HCT116 (cell line): ENCODE measurements at regions not wholly inside any gene's neighbourhood (a gene's known extent, or its start where the extent isn't known, plus 50 kb on each side); places are given as distances from the start of the nearest gene placed in this dataset.

ENCODE experiments used
- CTCF ChIP-seq, 3 experiments: fragments of 200-600 bp in 1 of 3; sonication (generic) in 1 of 3; IDR thresholded peaks in 2 of 3; conservative IDR thresholded peaks in 1 of 3; 2 replicates each; pipeline ENCODE4 v1.5.1; 2012 to 2017; ENCODE audit warnings: low read depth in 2 of 3, low read length in 2 of 3, antibody characterized with exemption in 1 of 3, borderline replicate concordance in 1 of 3, control low read depth in 1 of 3, mild to moderate bottlenecking in 1 of 3, mixed read lengths in 1 of 3, mixed run types in 1 of 3, moderate library complexity in 1 of 3; ENCODE audit not compliant: insufficient read depth in 1 of 3
- EZH2 ChIP-seq: fragments of 200-600 bp; sonication (generic); IDR thresholded peaks from 2 replicates; pipeline ENCODE4 v1.6.1; 2017; ENCODE audit warnings: antibody characterized with exemption, mixed run types
- POLR2A ChIP-seq: IDR thresholded peaks from 2 replicates; pipeline ENCODE4 v1.7.0; 2011; ENCODE audit warnings: borderline replicate concordance; ENCODE audit not compliant: insufficient read depth, insufficient read length; ENCODE audit errors: extremely low read depth
- POLR2AphosphoS5 ChIP-seq: IDR thresholded peaks from 2 replicates; pipeline ENCODE4 v1.6.1; 2011; ENCODE audit warnings: mild to moderate bottlenecking, low read depth, low read length, moderate library complexity
- RAD21 ChIP-seq: IDR thresholded peaks from 2 replicates; pipeline ENCODE4 v1.6.1; 2012; ENCODE audit warnings: low read depth, mild to moderate bottlenecking
- REST ChIP-seq: IDR thresholded peaks from 2 replicates; pipeline ENCODE4 v1.6.1; 2012; ENCODE audit warnings: low read depth
- YY1 ChIP-seq: IDR thresholded peaks from 2 replicates; pipeline ENCODE4 v1.6.1; 2011; ENCODE audit warnings: low read length, low read depth, moderate library complexity, mild to moderate bottlenecking; ENCODE audit not compliant: insufficient replicate concordance; ENCODE audit errors: extremely low read depth
- ZFX ChIP-seq: fragments of 450-650 bp; IDR thresholded peaks from 2 replicates; pipeline ENCODE4 v1.6.1; 2017

- TF ChIP-seq RAD21 (no peak), CTCF (IDR thresholded peaks at IDR 0.05 in 2 of 3, conservative IDR thresholded peaks at IDR 0.05 in 1 of 3; ENCODE audit: borderline replicate concordance in 1 of 3, insufficient read depth in 1 of 3, low read depth in 2 of 3, low read length in 2 of 3) (no peak), ZFX (no peak), REST (no peak), POLR2AphosphoS5 (no peak), EZH2 (no peak), POLR2A (no peak), YY1 (no peak)
Observed at GRCh38 chr6:140436023-140436811, 1061.8 kb upstream of the CITED2 start.
